Endodermal cell (in vitro differentiated cells): ENCODE measurements at regions not wholly inside any gene's neighbourhood (a gene's known extent, or its start where the extent isn't known, plus 50 kb on each side); places are given as distances from the start of the nearest gene placed in this dataset.

ENCODE experiments used
- DNase-seq: peaks from one replicate; pipeline ENCODE4 v3.0.0-alpha.2; 2017
- H3K27ac ChIP-seq: 2 replicates; pipeline ENCODE4 v1.5.1; 2013; ENCODE audit warnings: mild to moderate bottlenecking, low read depth, low read length, moderate library complexity
- H3K27me3 ChIP-seq: 2 replicates; pipeline ENCODE4 v1.6.1; 2013; ENCODE audit warnings: mild to moderate bottlenecking, low read length, moderate library complexity; ENCODE audit not compliant: insufficient read depth, control insufficient read depth, poor library complexity, severe bottlenecking
- H3K36me3 ChIP-seq: 2 replicates; pipeline ENCODE4 v1.7.0; 2013; ENCODE audit warnings: mild to moderate bottlenecking, low read length, moderate library complexity; ENCODE audit not compliant: control insufficient read depth, insufficient read depth
- H3K4me1 ChIP-seq: one replicate; pipeline ENCODE4 v1.7.0; 2013; ENCODE audit warnings: low read length; ENCODE audit not compliant: control insufficient read depth, insufficient read depth
- H3K4me3 ChIP-seq: 2 replicates; pipeline ENCODE4 v1.5.1; 2013; ENCODE audit warnings: mild to moderate bottlenecking, low read length, moderate library complexity
- H3K9ac ChIP-seq: 2 replicates; pipeline ENCODE4 v1.6.1; 2013; ENCODE audit warnings: mild to moderate bottlenecking, low read length, moderate library complexity; ENCODE audit not compliant: poor library complexity, severe bottlenecking; ENCODE audit errors: extremely low read depth
- H3K9me3 ChIP-seq: 2 replicates; pipeline ENCODE4 v1.6.1; 2013; ENCODE audit warnings: mild to moderate bottlenecking, low read length, moderate library complexity; ENCODE audit not compliant: control insufficient read depth
- H3K27ac Mint-ChIP-seq: 2 replicates; pipeline ENCODE4 v1.8.0; 2020; ENCODE audit warnings: mixed read lengths
- H3K27me3 Mint-ChIP-seq: 2 replicates; pipeline ENCODE4 v1.8.0; 2021; ENCODE audit warnings: mild to moderate bottlenecking, mixed read lengths; ENCODE audit not compliant: insufficient read depth
- H3K36me3 Mint-ChIP-seq: 2 replicates; pipeline ENCODE4 v1.8.0; 2020; ENCODE audit warnings: low read depth, mixed read lengths
- H3K4me1 Mint-ChIP-seq: 2 replicates; pipeline ENCODE4 v1.8.0; 2020; ENCODE audit warnings: mixed read lengths
- H3K4me3 Mint-ChIP-seq: 2 replicates; pipeline ENCODE4 v1.8.0; 2020; ENCODE audit warnings: mild to moderate bottlenecking, moderate library complexity, mixed read lengths
- H3K9me3 Mint-ChIP-seq: 2 replicates; pipeline ENCODE4 v1.8.0; 2020; ENCODE audit warnings: mild to moderate bottlenecking, mixed read lengths
- WGBS, 2 experiments: methylation state at CpG; one replicate each; pipeline versions ENCODE4 v1.1.5 to v1.1.7; 2013; ENCODE audit warnings: missing lambda C conversion rate in 2 of 2, mixed read lengths in 1 of 2; ENCODE audit not compliant: insufficient coverage in 1 of 2, insufficient read length in 1 of 2; 5-methylcytosine and 5-hydroxymethylcytosine counted together
- TF ChIP-seq, protein P1 (sequence below): fragments of 200-600 bp; sonication (generic); conservative IDR thresholded peaks from 2 replicates; pipeline ENCODE4 v1.5.0; 2021; ENCODE audit warnings: antibody characterized with exemption, mild to moderate bottlenecking

DNA sequence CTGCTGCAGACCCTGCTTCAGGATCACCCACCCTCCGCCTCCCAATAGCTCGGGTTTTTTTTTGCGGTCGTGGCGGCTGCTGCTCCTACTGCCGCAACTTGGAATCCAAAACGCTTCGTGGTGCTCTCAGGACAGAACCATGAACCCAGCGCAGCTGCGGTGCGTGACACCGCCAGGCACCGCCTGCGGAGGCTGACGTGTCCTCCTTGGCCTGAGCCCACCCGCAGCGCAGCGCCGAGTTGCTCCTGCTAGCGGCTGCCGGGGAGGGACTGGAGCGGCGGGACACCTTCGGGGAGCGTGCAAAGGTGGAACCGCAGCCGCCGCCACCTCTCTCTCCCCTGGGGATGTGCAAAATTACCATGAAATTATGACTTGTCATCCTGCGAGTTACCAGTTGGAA, 1893.0 kb downstream of the TP53TG3F start:
- Mint-ChIP-seq H3K27ac (no peak overlapping the region), H3K4me3 (no peak overlapping the region), H3K27me3 (no peaks in the 10 kb centered on the region), H3K36me3 (no peaks in the 10 kb centered on the region), H3K4me1 (no peaks in the 10 kb centered on the region), H3K9me3 (peaks cover 65% of the 10 kb centered on the region)
- TF ChIP-seq, protein P1, sequence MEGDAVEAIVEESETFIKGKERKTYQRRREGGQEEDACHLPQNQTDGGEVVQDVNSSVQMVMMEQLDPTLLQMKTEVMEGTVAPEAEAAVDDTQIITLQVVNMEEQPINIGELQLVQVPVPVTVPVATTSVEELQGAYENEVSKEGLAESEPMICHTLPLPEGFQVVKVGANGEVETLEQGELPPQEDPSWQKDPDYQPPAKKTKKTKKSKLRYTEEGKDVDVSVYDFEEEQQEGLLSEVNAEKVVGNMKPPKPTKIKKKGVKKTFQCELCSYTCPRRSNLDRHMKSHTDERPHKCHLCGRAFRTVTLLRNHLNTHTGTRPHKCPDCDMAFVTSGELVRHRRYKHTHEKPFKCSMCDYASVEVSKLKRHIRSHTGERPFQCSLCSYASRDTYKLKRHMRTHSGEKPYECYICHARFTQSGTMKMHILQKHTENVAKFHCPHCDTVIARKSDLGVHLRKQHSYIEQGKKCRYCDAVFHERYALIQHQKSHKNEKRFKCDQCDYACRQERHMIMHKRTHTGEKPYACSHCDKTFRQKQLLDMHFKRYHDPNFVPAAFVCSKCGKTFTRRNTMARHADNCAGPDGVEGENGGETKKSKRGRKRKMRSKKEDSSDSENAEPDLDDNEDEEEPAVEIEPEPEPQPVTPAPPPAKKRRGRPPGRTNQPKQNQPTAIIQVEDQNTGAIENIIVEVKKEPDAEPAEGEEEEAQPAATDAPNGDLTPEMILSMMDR: no peak
- Histone ChIP-seq H3K4me1 (no peaks in the 10 kb centered on the region), H3K27me3 (no peaks in the 10 kb centered on the region), H3K27ac (no peak overlapping the region), H3K9ac (no peak overlapping the region), H3K36me3 (no peaks in the 10 kb centered on the region), H3K9me3 (peaks cover 57% of the 10 kb centered on the region), H3K4me3 (no peak overlapping the region)
- WGBS, 2 experiments: 81 to 88% methylated on average over 6 to 29 of the region's 29 CpGs
- no peak for DNase-seq

GRCh38 chr16:35363510-35363909, 1904.1 kb downstream of the TP53TG3F start:
- Histone ChIP-seq H3K4me3 (no peak overlapping the region), H3K36me3 (no peaks in the 10 kb centered on the region), H3K4me1 (no peaks in the 10 kb centered on the region), H3K27ac (no peak overlapping the region), H3K9ac (no peak overlapping the region), H3K27me3 (no peaks in the 10 kb centered on the region), H3K9me3 (peaks cover 80% of the 10 kb centered on the region)
- no peak for DNase-seq
- H3K36me3 Mint-ChIP-seq: no peaks in the 10 kb centered on the region
- WGBS, 2 experiments: 55 to 69% methylated on average over 3 of the region's 3 CpGs
- peaks cover 83% of the 10 kb centered on the region for H3K9me3 Mint-ChIP-seq
- H3K27ac Mint-ChIP-seq: no peak overlapping the region
- no peaks in the 10 kb centered on the region for H3K27me3 Mint-ChIP-seq
- H3K4me1 Mint-ChIP-seq: no peaks in the 10 kb centered on the region
- TF ChIP-seq, protein P1: no peak
- H3K4me3 Mint-ChIP-seq: no peak overlapping the region

GRCh38 chr16:35364263-35364662, 1904.9 kb downstream of the TP53TG3F start:
- H3K9ac ChIP-seq: no peak overlapping the region
- no peaks in the 10 kb centered on the region for H3K27me3 ChIP-seq
- H3K36me3 ChIP-seq: no peaks in the 10 kb centered on the region
- Mint-ChIP-seq H3K9me3 (peaks cover 88% of the 10 kb centered on the region), H3K4me1 (no peaks in the 10 kb centered on the region), H3K36me3 (no peaks in the 10 kb centered on the region), H3K27ac (no peak overlapping the region), H3K4me3 (no peak overlapping the region), H3K27me3 (no peaks in the 10 kb centered on the region)
- peaks cover 86% of the 10 kb centered on the region for H3K9me3 ChIP-seq
- TF ChIP-seq, protein P1: no peak
- no peak overlapping the region for H3K4me3 ChIP-seq
- H3K27ac ChIP-seq: no peak overlapping the region
- DNase-seq: no peak
- no peaks in the 10 kb centered on the region for H3K4me1 ChIP-seq
